HFFc6 (cell line): ENCODE measurements at regions not wholly inside any gene's neighbourhood (a gene's known extent, or its start where the extent isn't known, plus 50 kb on each side); places are given as distances from the start of the nearest gene placed in this dataset.

ENCODE experiments used
- DNase-seq: peaks from one replicate; pipeline ENCODE4 v3.0.0-alpha.2; 2018
- H3K27ac Mint-ChIP-seq: 2 replicates; pipeline ENCODE4 v1.8.0; 2020; ENCODE audit warnings: mild to moderate bottlenecking, mixed read lengths
- H3K27me3 Mint-ChIP-seq: 2 replicates; pipeline ENCODE4 v1.8.0; 2021; ENCODE audit warnings: mild to moderate bottlenecking, moderate library complexity, mixed read lengths; ENCODE audit not compliant: insufficient read depth
- H3K36me3 Mint-ChIP-seq: 2 replicates; pipeline ENCODE4 v1.8.0; 2021; ENCODE audit warnings: low read depth, mixed read lengths
- H3K4me1 Mint-ChIP-seq: 2 replicates; pipeline ENCODE4 v1.8.0; 2020; ENCODE audit warnings: low read depth, mixed read lengths
- H3K4me3 Mint-ChIP-seq: 2 replicates; pipeline ENCODE4 v1.8.0; 2020; ENCODE audit warnings: mild to moderate bottlenecking, moderate library complexity, mixed read lengths
- H3K9me3 Mint-ChIP-seq: 2 replicates; pipeline ENCODE4 v1.8.0; 2020; ENCODE audit warnings: mild to moderate bottlenecking, mixed read lengths
- CTCF ChIP-seq: fragments of 200-600 bp; sonication (generic); IDR thresholded peaks from 2 replicates; pipeline ENCODE4 v1.5.0; 2021; ENCODE audit warnings: antibody characterized with exemption, mild to moderate bottlenecking

GRCh38 chr1:165134431-165134830, 222.1 kb downstream of the LMX1A start:
- H3K27ac Mint-ChIP-seq, result no peak overlapping the region
- no peak for TF ChIP-seq CTCF

GRCh38 chr1:165129568-165130164, 226.8 kb downstream of the LMX1A start:
- TF ChIP-seq CTCF, result peak; percentile 77
- peak; percentile 38 for DNase-seq
- no peak overlapping the region for H3K27ac Mint-ChIP-seq
- no peaks in the 10 kb centered on the region for H3K36me3 Mint-ChIP-seq
- no peaks in the 10 kb centered on the region for H3K9me3 Mint-ChIP-seq
- H3K4me3 Mint-ChIP-seq, result no peak overlapping the region
- H3K27me3 Mint-ChIP-seq, result peaks cover 11% of the 10 kb centered on the region
- H3K4me1 Mint-ChIP-seq, result no peaks in the 10 kb centered on the region

More at GRCh38 chr1:165134431-165134830, 222.1 kb downstream of the LMX1A start:
- no peak overlapping the region for H3K4me3 Mint-ChIP-seq
- peaks cover 15% of the 10 kb centered on the region for H3K27me3 Mint-ChIP-seq
- H3K4me1 Mint-ChIP-seq, result no peaks in the 10 kb centered on the region
- no peaks in the 10 kb centered on the region for H3K9me3 Mint-ChIP-seq
- no peak for DNase-seq
- H3K36me3 Mint-ChIP-seq, result no peaks in the 10 kb centered on the region

- no peak for DNase-seq
- H3K9me3 Mint-ChIP-seq, result no peaks in the 10 kb centered on the region
- H3K36me3 Mint-ChIP-seq, result no peaks in the 10 kb centered on the region
- H3K4me1 Mint-ChIP-seq, result no peaks in the 10 kb centered on the region
- H3K4me3 Mint-ChIP-seq, result no peak overlapping the region
- H3K27me3 Mint-ChIP-seq, result peaks cover 16% of the 10 kb centered on the region
- no peak overlapping the region for H3K27ac Mint-ChIP-seq
- no peak for TF ChIP-seq CTCF
These were observed 231.7 kb downstream of the LMX1A start for GRCh38 chr1:165124772-165125171.

GRCh38 chr1:165119086-165119485, 237.4 kb downstream of the LMX1A start:
- H3K4me3 Mint-ChIP-seq, result no peak overlapping the region
- no peaks in the 10 kb centered on the region for H3K9me3 Mint-ChIP-seq
- H3K4me1 Mint-ChIP-seq, result peaks cover 20% of the 10 kb centered on the region
- TF ChIP-seq CTCF, result no peak
- peaks cover 13% of the 10 kb centered on the region for H3K27me3 Mint-ChIP-seq
- no peak for DNase-seq
- no peak overlapping the region for H3K27ac Mint-ChIP-seq
- H3K36me3 Mint-ChIP-seq, result no peaks in the 10 kb centered on the region

- Mint-ChIP-seq H3K9me3 (no peaks in the 10 kb centered on the region), H3K27me3 (peaks cover 8% of the 10 kb centered on the region), H3K4me1 (peaks cover 20% of the 10 kb centered on the region), H3K36me3 (no peaks in the 10 kb centered on the region), H3K4me3 (no peak overlapping the region), H3K27ac (no peak overlapping the region)
- no peak for TF ChIP-seq CTCF
- no peak for DNase-seq
These were observed 239.0 kb downstream of the LMX1A start for GRCh38 chr1:165117482-165117881.
